SHP77 treated with DMSO at 0.1 percent for 48 hours (cell line): ENCODE measurements at regions not wholly inside any gene's neighbourhood (a gene's known extent, or its start where the extent isn't known, plus 50 kb on each side); places are given as distances from the start of the nearest gene placed in this dataset.
"Not testable (repeated sequence)": the region's sequence is repeated elsewhere in the genome, so short reads cannot be mapped to it uniquely, and the experiment has no call there.

Experiments used
- DNase-seq: peaks from one replicate; lab custom pipeline; 2025; lab: John Stamatoyannopoulos, UW

DNA sequence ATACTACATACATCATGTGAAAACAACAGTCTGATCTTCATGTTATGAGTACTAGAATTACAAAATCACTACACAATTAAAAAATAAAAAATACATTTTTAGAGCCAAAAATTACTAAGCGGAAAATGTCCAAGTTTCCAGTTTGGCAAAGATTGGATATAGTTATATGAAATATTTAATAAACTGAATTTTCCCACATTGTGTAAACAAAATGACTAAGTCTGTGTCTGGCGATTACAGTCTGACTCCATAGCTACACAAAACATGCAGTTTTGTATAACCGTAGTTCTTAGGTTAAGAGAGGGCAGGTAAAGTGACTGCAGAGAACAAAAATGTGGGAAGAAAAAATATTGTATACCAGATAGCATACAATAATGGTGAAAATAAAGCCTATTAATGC is 59.2 kb upstream of the TMEM47 start:
- DNase-seq, result no peak

GRCh38 chrX:34734383-34734782 is 77.3 kb upstream of the TMEM47 start:
- DNase-seq, result no peak

DNA sequence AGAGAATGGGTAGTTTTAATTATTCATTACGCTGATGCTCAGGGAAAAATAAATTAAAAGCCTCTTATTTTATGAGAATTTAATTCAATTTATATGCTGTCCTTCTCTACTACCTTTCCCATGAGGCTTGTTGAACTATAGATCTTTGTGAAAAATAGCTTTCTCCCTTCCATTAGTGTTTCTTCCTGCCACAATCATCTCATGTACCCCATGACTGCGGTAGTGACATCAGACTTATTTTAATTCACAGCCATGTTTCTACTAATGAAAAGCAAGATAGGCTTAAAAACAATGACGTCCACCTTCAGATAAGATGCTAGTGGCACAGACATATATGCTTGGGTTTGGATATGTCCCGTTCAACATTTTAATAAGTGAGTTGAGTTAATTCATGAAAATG is 87.4 kb upstream of the TMEM47 start:
- no peak for DNase-seq

DNA sequence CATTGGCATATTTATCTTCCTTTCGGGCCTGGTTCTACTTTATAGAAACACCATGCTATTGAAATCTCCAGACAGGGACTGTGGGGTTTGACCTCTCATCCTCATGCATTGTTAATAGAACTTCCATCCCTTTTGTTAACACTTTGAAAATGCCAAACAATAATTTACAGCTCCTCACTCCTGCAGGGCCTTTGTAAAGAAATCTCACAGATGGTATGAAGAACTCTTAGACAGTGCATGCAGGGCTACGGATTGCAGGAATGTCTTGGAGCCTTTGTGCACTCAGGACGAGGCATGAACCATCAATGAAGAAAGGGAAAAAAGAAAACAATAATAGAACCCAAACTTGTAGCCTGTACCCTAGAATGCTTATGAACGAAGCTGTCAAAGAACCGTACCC is 92.8 kb upstream of the TMEM47 start:
- DNase-seq, result no peak

DNA sequence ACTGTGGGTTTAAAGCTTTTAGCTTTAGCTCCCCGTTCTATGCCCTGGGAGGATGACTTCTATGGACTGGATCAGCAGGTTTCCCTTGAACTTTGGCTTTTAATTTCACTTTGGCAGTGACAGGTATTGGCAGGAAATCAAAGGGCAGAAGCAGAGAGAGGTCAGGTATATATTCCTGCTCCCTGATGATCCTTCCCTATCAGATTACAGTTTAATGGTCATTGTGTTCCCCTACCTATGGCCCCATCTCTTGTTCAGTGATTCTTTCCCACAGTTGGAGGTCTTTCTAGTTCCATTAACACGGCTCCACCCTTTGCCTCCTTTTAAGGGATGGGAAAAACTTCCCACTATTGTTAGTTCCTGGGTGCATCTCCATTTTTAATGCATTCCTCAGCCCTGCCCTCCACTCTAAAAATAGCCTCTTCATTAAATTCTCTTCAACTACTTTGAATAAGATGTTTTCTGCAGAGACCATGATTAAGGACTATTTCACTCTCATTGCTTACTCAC is 107.8 kb upstream of the TMEM47 start:
- DNase-seq, result no peak

GRCh38 chrX:34768290-34768689 is 111.2 kb upstream of the TMEM47 start:
- DNase-seq, result no peak

DNA sequence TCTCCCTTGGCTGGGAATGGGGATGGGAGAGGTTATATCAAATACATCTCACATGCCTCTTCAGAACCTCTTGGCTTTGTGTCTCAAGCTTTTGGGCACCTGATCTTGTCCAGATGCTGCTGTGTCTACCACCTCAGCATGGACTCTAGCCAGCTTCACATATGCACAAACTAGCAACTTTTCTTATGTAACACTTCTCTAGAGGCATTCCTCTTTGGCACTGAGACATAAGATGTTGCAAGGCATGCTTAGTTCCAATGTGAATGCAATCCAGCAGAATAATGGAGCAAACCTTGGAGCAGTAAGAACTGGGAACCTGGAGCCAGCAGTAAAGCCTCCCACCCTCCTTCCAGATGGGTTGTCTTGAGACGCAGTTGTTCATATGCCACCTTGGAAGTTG is 113.4 kb upstream of the TMEM47 start:
- no peak for DNase-seq

GRCh38 chrX:34778916-34779315 is 121.8 kb upstream of the TMEM47 start:
- no peak for DNase-seq

- no peak for DNase-seq
Observed at GRCh38 chrX:34790026-34790425, 132.9 kb upstream of the TMEM47 start.

DNA sequence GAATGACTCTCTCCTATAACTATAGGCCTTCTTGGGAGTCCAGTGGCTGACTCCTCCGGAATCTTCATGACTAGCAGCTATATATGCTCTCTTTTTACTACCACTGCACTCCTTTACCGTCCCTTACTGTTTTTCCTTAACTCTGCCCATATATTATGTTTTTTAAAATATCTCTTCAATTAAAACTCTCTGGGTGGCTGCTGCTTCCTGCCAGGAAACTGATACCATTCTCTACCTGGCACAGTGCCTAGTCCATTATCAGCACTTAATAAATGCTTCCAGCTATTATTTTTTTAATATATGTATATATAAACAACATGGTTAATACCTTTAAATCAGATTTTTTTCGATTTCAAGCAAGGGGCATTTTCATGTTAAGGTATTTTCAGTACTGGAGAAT is 136.6 kb upstream of the FAM47B start:
- DNase-seq, result no peak

DNA sequence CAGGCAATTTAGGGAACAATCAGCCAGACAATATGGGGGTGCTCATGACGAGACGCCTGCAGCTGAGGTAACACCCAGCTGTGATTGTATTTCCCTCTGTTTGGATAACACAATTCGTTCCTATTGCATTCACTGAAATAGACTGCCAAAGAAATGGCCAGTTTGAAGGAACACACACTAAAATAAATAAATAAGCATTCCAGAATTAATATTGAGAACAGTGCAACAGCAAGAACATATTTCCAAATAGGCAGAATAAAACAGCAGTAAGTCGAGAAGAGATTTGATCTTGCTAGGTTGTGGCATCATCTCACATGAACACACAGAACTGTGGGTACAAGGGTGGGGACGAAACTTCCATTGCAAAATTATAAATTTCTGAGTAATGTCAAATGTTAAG is 133.5 kb upstream of the FAM47B start:
- DNase-seq, result no peak

- DNase-seq, result no peak
Observed at GRCh38 chrX:34810364-34810763, 132.2 kb upstream of the FAM47B start.

GRCh38 chrX:34810916-34811315 is 131.7 kb upstream of the FAM47B start:
- no peak for DNase-seq

GRCh38 chrX:34813618-34814017 is 129.0 kb upstream of the FAM47B start:
- no peak for DNase-seq

DNA sequence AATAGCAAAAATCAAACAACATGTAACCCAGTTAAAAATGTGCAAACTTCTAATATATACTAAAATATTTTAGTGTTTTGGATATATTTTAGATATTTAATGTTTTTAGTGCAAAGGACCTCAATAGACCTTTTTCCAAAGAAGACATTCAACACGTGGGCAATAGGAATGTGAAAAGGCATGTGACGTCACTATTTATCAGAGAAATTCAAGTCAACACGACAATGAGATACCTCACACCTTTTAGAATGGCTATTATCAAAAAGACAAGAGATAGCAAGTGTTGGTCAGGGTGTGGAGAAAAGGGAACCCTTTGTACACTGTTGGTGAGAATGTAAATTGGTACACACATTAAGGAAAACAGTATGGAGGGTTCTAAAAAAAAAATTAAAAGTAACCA is 115.6 kb upstream of the FAM47B start:
- DNase-seq, result no peak

DNA sequence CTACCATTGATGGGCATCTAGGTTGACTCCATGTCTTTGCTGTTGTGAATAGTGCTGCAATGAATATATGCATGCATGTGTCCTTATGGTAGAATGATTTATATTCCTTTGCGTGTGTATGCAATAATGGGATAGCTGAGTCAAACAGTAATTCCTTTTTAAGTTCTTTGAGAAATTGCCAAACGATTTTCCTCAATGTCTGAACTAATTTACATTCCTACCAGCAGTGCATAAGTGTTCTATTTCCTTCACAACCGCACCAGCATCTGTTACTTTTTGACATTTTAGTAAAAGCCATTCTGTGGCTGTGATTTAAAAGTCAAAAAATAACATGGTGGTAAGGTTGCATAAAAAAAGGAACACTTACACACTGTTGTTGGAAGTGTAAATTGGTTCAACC is 103.1 kb upstream of the FAM47B start:
- no peak for DNase-seq

DNA sequence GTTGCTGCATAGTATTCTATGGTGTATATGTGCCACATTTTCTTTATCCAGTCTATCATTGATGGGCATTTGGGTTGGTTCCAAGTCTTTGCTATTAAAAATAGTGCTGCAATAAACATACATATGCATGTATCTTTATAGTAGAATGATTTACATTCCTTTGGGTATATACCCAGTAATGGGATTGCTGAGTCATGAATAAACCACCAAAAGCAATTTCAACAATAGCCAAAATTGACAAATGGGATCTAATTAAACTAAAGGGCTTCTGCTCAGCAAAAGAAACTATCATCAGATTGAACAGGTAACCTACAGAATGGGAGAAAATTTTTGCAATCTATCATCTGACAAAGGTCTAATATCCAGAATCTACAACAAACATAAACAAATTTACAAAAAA is 101.4 kb upstream of the FAM47B start:
- DNase-seq, result not testable (repeated sequence)

DNA sequence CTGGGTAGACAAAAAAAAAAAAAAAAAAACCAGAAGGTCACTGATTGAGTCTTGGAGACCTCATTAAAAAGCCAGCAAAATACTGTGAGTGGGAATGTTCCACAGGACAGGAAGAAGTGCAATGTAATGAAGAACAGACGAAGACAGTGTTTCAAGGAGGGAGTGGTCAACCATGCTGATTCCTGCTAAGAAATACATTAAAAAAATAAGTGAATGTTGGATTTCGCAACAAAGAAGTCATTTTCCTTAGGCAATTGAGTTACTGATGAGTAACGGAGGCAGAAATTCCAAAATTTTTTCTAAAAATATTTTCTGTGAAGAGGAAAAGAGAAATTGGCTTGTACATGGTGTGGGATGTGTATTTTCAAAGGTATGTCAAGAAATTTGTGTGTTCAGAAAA is 94.3 kb upstream of the FAM47B start:
- DNase-seq, result no peak

GRCh38 chrX:34849371-34849770 is 93.2 kb upstream of the FAM47B start:
- DNase-seq, result no peak

DNA sequence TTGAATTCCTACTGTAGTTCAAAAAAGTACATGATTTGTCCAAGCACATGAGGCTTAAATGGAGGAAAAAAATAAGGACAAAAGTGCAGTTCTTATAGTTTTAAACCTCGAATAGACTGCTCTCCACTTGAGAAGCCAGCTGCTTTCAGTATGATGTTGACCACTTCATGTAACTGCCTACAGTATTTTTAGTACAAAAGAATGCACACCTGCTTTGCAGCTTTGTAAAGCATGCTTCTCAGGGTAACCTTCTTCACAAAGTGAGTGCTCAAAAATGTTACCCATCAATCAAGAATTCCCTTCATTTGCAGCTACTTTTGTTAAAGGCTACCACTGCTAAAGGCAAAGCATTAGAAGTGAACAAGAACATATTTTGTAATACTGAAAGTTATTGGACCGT is 83.4 kb upstream of the FAM47B start:
- DNase-seq, result peak; percentile 39

DNA sequence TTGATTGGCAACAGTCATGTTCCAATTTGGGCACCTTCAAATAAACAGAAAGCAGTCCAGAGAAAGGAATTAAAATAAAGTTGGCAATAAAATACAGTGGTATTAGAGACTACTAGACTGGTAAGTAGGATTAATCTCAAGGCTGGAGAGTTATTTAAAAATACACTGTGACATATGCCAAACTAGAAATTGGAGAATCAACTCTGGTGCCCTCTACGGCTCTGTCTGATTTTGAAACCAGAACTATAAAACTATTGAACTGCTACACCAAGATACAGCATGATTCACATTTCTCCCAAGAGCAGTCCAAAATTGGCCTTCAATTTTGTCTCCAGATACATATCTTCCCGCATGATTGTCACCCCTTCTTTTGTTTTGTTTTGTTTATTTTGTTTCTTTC is 78.7 kb upstream of the FAM47B start:
- no peak for DNase-seq

GRCh38 chrX:34866646-34867045 is 76.0 kb upstream of the FAM47B start:
- no peak for DNase-seq

DNA sequence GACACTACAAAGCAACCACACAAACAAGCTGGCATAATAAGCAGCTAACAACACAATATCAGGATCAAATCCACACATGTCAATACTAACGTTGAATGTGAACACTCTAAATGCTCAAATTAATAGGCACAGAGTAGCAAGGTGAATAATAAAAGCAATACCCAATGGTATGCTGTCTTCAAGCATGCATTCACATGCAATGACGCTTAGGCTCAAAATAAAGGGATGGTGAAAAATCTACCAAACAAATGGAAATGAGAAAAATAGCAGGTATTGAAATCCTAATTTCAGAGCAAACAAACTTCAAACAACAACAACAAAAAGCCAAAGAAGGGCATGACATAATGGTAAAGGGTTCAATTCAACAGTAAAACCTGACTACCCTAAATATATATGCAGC is 74.0 kb upstream of the FAM47B start:
- DNase-seq, result no peak

DNA sequence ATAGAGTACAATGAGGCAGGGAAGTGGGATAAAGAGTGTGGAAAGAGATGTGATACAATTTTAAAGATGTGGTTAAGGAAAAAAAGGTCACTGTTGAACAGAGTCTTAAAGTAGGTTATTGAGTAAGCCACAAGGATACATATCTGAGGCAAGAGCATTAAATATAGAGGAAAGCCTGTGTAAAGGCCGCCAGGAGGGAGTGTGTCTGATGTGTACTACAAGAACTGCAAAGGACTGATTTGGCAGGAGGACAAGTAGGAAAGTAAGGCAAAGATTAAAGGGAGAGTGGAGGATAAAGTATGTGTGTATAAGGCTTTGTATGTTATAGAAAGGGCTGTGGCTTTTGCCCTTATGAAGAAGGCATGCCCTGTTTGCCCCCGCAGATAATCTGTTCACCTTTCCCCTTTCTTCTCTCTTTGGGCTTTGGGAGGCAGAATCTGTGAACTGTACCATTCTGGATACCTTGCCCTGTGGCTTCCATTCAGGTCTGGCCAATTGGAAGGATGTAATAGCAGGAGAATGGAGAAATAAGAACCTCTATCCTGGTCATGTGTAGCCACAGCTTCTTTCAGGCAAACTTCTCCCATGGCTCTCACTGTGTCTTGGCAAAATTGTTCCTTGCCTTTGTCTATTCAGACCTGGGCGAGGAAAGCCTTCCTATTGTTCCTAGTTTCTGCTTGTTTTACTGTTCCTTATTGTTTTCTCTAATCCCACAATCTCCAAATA is 68.9 kb upstream of the FAM47B start:
- DNase-seq, result no peak
